ENCODE measurements at regions not wholly inside any gene's neighbourhood (a gene's known extent, or its start where the extent isn't known, plus 50 kb on each side); places are given as distances from the start of the nearest gene placed in this dataset.

- TF ChIP-seq CTCF (conservative IDR thresholded peaks at IDR 0.05; ENCODE audit: low read depth in 2 of 2) (no peak), EZH2 (IDR thresholded peaks at IDR 0.05; ENCODE audit: low read depth, unreplicated experiment) (no peak), POLR2AphosphoS5 (IDR thresholded peaks at IDR 0.05; ENCODE audit: low read depth) (no peak), CREB1 (CRISPR knock-in tag; IDR thresholded peaks at IDR 0.05; ENCODE audit: low read depth) (no peak), REST (IDR thresholded peaks at IDR 0.05; ENCODE audit: unreplicated experiment) (no peak)
Observed at GRCh38 chr17:36730857-36731490, 129.6 kb downstream of the MRM1 start.

All from GM23338 (cell line).